HG02970 (cell line): ENCODE measurements at regions not wholly inside any gene's neighbourhood (a gene's known extent, or its start where the extent isn't known, plus 50 kb on each side); places are given as distances from the start of the nearest gene placed in this dataset.

Source experiments
- ATAC-seq: cut with Tn5 transposase; IDR thresholded peaks from one replicate; pipeline ENCODE4 v1.9.1; 2021; ENCODE audit warnings: mild to moderate bottlenecking, moderate library complexity, moderate number of reproducible peaks; ENCODE audit not compliant: unreplicated experiment, low FRiP score

- ATAC-seq, result no peak
These were observed 187.2 kb downstream of the FOXL1 start for GRCh38 chr16:86765389-86766026.

GRCh38 chr16:86766700-86767099, 188.4 kb downstream of the FOXL1 start:
- ATAC-seq, result no peak

DNA sequence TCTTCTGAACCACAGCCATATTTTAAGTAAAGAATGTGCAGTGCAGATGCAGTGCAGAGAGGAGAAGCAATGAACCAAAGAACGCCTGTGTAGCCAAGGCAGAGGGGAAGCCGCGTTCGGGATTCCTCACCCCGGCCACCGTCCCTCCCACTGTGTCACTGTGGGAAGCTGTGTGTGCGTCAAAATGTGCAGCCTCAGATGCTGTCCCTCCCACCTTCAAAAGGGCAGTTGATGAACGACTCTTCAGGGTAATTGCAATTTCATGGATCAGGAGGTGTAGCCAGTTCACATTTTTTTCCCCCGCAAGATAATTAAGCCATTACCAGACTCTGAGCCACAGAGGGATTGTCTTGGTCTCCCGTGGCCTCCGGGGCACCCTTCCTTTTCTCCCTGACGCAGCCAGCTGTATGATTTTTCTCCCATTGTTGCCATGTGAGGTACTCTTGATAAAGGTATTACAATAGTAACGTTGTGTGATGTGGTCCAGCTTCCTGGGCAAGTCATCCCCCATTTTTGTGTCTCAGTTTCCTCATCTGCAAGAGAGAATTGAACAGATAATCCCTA, 190.0 kb downstream of the FOXL1 start:
- ATAC-seq, result no peak

DNA sequence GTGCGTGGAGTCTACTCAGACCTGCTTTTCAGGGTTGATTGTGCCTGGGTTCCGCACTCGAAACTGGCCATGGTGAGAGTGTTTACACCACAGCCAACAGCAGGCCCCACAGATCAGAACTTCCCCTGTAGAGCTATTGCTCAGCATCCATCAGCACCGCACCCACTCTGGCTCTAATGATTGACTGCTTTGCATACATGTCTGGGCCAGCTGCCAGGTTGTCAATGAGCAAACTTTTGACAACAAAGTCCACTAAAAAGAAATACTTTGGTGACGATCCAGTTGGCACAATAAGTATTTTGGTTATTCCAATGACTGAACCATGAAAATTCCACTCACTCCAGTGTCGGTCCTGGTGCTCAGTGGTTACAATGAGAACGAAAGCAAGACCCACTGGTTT, 190.7 kb downstream of the FOXL1 start:
- ATAC-seq, result no peak

DNA sequence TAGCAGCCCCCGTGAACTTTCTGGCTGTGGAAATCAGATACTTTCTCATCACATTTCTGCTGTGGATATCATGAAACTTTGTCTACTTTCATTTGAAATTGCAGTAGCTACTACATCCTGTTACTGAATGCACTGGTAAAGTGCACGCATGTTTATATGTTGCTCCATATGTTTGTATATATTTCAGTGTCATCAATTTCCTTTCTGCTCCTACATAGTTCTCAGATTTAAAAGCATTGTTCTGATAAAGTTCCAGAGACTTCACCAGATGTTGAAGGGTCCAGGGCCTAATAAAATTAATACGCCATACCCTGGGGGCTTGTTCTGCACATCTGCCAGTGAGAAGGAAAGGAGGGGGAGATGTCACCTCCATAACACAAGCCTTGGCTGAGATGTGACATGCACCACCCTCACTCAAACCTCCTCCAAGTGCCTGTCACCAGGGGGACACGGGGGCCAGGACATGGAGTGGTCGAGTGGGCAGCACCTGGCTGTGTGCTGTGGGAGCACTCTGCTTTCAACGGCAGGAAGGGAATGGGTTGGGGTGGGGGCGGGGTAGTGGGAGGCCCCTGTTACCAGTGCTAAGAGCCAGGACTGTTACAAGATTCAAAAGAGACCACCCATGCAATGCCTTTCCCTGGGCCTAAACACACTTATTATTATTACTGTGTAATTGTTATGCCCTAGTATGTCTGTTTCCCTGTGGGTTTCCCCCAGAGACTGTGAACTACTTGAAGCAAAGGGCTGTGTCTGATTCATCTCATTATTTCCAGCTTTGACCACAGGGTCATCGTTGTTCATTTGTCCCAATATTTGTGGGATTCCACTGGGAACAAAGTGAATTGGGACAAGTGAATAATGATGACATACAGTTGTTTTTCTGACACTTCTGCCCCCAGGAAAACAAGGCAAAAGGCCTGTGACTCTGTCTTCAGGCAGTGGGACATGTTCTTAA, 193.4 kb downstream of the FOXL1 start:
- no peak for ATAC-seq

- no peak for ATAC-seq
These were observed 194.5 kb downstream of the FOXL1 start for GRCh38 chr16:86772671-86773353.

GRCh38 chr16:86773354-86773715, 195.0 kb downstream of the FOXL1 start:
- no peak for ATAC-seq

DNA sequence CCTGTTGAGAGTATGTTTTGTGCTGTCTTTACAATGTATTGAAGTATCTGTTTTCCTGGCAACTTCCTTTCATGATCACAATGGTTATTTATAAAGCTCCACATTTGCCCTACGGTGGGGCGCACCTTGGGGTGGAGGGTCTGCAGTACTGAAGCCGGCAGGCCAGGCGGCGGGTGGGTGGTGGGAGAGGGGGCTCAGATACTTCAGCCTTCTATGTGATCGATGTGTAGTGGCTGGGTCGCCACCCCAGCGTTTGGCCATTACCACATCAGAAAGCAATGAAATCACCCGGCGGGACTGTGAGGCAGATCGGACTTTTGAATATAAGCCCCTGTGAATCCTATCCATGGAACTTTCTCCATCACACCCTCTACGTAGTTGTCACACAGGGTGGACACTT, 196.6 kb downstream of the FOXL1 start:
- no peak for ATAC-seq

- no peak for ATAC-seq
These were observed 197.2 kb downstream of the FOXL1 start for GRCh38 chr16:86775511-86775921.

DNA sequence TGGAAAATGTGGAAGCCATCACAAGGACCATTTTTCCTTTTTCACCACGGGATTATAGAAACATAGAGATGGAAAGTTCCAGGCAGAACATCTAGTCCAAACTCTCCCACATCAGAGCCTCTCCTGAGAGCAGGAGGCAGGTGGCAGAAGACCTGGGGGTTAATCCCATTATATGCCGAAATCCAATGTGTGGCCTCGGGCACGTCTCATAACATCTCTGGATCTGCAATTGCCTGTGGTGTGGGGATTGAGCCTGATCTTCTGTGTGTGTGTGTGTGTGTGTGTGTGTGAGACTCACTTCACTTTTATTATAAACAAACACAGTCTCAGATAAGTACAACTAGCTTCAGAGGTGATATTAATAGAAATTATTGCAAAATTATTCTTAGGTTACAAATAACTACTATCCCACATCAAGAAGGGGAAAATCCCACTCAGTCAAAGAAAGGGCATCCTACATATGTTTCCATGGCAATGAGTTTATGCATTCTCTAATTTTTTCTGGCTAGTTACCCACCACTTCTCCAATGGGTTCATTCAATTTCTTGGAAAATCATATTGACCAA, 199.1 kb downstream of the FOXL1 start:
- no peak for ATAC-seq

DNA sequence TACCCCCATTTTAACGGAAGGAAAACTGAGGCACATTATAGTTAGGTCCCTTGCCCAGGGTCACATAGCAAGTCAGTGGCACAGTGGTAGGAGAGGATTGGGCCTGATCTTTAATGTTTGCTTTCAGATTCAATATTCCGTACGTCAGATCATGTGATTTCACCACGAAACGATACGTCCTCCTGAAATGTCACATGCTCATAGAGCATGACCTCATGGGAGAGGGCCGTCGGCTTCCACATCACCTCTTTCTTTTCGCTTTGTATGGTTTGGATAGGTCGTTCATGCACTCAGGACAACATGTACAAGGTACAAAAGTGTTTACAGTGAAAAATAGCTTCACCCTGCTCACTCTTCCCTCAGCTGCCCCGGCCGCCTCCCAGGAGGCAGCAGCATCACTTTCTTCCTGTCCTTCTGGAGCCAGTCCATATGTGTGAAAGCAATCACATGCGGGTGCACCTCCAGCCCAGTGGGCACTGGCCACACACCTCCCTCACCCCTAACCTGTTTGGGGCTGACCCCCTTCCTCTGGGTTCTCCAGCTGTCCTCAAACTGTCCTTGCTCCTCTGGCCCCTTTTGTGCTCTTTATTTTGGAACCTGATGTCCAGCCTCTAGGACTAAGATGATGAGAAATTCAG, 199.9 kb downstream of the FOXL1 start:
- no peak for ATAC-seq

DNA sequence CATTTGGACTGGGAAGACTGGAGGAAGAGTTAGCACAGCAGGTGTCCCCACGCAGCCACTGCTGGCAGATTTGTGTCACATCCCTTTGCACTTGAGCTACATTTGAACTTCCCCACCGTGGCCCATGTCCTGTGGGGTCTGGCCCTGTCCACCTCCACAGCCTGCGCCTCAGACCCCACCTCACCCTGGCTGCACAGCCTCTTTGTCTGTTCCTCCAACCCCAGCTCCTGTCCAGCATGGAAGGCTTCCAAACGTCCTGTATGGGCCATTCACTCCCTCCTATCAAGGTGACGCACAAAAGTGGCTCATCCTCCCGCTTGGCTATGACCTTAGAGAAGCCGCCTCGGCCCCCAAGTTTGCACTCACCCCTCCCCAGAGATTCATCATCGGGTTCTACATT, 200.6 kb downstream of the FOXL1 start:
- ATAC-seq, result no peak

- ATAC-seq, result no peak
These were observed 202.7 kb downstream of the FOXL1 start for GRCh38 chr16:86781046-86781445.

DNA sequence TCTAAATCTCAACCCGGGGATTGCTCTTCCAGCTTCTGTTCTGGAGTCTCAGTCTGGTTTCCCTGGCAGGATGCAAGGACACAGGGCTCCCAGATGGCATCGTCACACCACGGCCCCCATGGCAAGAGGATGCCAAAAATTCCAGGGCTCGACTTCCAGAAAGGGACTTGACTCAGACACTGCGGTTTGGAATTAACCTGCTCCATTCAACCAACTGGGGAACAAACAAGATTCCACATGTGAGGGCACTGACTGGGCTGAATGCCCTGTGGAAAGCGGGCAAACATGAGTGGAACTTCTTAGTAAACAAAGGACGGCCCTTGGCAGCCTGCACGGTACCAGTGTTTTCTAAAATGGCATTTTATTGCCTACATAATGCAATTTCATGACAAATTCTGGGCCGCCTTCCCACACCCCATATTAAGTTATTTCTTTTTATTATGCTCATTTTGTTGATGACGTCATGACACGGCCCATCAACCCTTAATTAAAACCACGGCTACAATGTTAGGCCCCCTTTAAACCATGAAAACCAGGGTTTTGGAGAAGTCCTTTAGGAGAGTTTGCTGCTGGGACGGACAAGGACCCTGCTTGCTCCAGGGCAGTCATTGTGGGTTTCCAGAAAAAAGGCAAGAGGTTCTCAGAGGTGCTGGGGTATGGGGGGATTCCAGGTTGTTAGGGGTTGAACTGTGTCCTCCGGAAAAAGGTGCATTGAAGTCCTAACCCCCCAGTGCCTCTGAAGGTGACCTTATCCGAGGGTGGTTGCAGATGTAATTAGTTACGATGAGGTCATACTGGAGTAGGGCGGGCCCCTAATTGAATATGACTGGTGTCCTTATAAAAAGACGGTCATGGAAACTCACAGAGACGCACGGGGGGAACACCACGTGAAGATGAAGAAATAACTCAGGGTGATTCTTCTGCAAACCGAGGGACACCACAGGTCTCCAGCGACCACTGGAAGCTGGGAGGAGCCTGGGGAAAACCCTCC, 205.6 kb downstream of the FOXL1 start:
- no peak for ATAC-seq

- no peak for ATAC-seq
These were observed 208.0 kb downstream of the FOXL1 start for GRCh38 chr16:86786338-86786737.

- ATAC-seq, result no peak
These were observed 208.6 kb downstream of the FOXL1 start for GRCh38 chr16:86786994-86787393.

GRCh38 chr16:86787538-86787937, 209.2 kb downstream of the FOXL1 start:
- ATAC-seq, result no peak

DNA sequence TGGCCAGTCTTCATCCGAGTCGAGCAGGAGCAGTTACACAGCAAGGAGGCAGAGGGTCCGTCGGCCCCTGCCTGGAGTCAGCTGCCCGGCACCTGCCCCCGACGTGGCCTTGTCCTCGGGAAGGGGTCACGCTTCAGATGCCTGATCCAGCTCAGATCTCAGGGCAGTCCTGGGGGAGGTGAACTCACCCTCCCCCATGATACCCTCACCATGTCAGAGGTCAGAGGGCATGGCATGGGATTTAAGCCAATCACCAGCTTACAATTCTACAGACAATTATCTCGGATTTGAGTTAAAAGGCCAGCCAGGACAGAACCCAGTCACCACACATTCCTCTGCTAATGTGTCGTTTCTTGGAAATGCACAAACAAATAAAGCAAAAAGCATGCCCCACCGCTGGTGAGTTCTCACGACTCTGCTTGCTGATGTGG, 211.3 kb downstream of the FOXL1 start:
- ATAC-seq, result no peak
